Body of pancreas (tissue), 4 donors: ENCODE measurements at regions not wholly inside any gene's neighbourhood (a gene's known extent, or its start where the extent isn't known, plus 50 kb on each side); places are given as distances from the start of the nearest gene placed in this dataset.

Experiments
- POLR2A ChIP-seq, 3 donors: fragments of 450-650 bp; IDR thresholded peaks; one replicate each; pipeline ENCODE4 v1.6.1; 2016; ENCODE audit warnings: antibody characterized with exemption in 3 of 3, mild to moderate bottlenecking in 2 of 3
- TF ChIP-seq, protein P1 (sequence below), 7 experiments: fragments of 450-650 bp in 4 of 7; fragments of 200-600 bp in 3 of 7; sonication (generic) in 3 of 7; IDR thresholded peaks; one replicate each; pipeline ENCODE4 v1.5.1; 2016 to 2019; ENCODE audit warnings: antibody characterized with exemption in 7 of 7

- TF ChIP-seq POLR2A (IDR thresholded peaks at IDR 0.05): no peak
- TF ChIP-seq, protein P1, sequence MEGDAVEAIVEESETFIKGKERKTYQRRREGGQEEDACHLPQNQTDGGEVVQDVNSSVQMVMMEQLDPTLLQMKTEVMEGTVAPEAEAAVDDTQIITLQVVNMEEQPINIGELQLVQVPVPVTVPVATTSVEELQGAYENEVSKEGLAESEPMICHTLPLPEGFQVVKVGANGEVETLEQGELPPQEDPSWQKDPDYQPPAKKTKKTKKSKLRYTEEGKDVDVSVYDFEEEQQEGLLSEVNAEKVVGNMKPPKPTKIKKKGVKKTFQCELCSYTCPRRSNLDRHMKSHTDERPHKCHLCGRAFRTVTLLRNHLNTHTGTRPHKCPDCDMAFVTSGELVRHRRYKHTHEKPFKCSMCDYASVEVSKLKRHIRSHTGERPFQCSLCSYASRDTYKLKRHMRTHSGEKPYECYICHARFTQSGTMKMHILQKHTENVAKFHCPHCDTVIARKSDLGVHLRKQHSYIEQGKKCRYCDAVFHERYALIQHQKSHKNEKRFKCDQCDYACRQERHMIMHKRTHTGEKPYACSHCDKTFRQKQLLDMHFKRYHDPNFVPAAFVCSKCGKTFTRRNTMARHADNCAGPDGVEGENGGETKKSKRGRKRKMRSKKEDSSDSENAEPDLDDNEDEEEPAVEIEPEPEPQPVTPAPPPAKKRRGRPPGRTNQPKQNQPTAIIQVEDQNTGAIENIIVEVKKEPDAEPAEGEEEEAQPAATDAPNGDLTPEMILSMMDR (IDR thresholded peaks at IDR 0.05): no peak
Observed at GRCh38 chr2:17146358-17146757, 371.9 kb downstream of the RAD51AP2 start.
